Astrocyte of the spinal cord (primary cell): ENCODE measurements at regions not wholly inside any gene's neighbourhood (a gene's known extent, or its start where the extent isn't known, plus 50 kb on each side); places are given as distances from the start of the nearest gene placed in this dataset.

Source experiments
- DNase-seq: peaks from one replicate; pipeline ENCODE4 v3.0.0; 2011; ENCODE audit warnings: low read depth, low spot score
- H3K4me3 ChIP-seq: 2 replicates; pipeline ENCODE4 v1.5.1; 2011; ENCODE audit warnings: low read depth, mild to moderate bottlenecking, low read length, moderate library complexity
- in situ Hi-C: cut with HindIII; loops from 2 replicates; pipeline ENCODE4 v1.10.0; 2017; ENCODE audit warnings: low sequenced_read_pairs
- TF ChIP-seq, protein P1 (sequence below): IDR thresholded peaks from 2 replicates; pipeline ENCODE4 v1.5.1; 2012; ENCODE audit warnings: low read depth, mild to moderate bottlenecking, low read length, inconsistent platforms

- in situ Hi-C loops: no loop called here
- no peak overlapping the region for H3K4me3 ChIP-seq
- DNase-seq: no peak
- TF ChIP-seq, protein P1, sequence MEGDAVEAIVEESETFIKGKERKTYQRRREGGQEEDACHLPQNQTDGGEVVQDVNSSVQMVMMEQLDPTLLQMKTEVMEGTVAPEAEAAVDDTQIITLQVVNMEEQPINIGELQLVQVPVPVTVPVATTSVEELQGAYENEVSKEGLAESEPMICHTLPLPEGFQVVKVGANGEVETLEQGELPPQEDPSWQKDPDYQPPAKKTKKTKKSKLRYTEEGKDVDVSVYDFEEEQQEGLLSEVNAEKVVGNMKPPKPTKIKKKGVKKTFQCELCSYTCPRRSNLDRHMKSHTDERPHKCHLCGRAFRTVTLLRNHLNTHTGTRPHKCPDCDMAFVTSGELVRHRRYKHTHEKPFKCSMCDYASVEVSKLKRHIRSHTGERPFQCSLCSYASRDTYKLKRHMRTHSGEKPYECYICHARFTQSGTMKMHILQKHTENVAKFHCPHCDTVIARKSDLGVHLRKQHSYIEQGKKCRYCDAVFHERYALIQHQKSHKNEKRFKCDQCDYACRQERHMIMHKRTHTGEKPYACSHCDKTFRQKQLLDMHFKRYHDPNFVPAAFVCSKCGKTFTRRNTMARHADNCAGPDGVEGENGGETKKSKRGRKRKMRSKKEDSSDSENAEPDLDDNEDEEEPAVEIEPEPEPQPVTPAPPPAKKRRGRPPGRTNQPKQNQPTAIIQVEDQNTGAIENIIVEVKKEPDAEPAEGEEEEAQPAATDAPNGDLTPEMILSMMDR: peak; percentile 32
Measured at GRCh38 chr4:129167640-129168260, 71.8 kb downstream of the C4orf33 start.

GRCh38 chr4:129172181-129172580 is 76.2 kb downstream of the C4orf33 start:
- H3K4me3 ChIP-seq: no peak overlapping the region
- TF ChIP-seq, protein P1: no peak
- in situ Hi-C loops: no loop called here
- DNase-seq: no peak

DNA sequence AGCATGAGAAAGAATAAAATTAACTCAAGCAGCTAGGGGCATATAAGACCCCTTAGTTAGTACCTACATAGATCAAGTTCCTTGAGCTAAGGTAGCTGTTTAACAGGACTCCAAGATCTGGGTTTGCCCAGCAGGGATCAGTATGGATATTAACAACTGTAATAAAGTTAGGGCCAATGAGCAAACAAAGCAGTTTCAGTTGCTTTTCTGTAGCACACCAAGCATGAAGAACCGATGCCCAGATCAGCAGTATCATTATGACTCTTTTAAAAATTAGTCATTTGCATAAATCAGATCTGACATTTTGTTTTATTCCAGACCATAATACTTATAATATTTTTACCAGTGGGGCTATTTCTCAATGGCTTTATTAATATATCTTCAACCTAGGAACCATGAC is 80.9 kb downstream of the C4orf33 start:
- TF ChIP-seq, protein P1: no peak
- DNase-seq: no peak
- in situ Hi-C loops: no loop called here
- no peak overlapping the region for H3K4me3 ChIP-seq

GRCh38 chr4:129179276-129179675 is 83.3 kb downstream of the C4orf33 start:
- TF ChIP-seq, protein P1: no peak
- in situ Hi-C loops: no loop called here

DNA sequence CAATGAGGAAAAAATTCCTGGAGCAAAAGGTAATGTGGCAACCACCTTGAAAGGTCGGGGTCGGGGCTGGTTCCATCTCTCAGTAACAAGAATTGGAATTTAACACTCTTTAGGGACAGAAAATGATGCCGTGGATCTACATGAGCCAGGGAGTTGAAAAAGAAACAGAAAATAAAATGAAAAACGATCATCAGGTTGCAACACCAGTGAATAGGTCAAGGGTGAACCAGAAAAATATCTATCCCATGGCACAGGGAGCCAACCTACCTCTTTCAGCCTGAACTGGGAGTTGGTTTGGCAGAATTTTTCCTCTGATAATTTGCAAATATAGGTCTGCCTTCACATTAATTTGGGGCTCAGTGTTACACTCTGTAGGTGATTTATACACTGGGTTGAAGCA is 93.7 kb downstream of the C4orf33 start:
- no peak for DNase-seq
- TF ChIP-seq, protein P1: no peak
- in situ Hi-C loops: no loop called here
- no peak overlapping the region for H3K4me3 ChIP-seq

More at GRCh38 chr4:129179276-129179675, 83.3 kb downstream of the C4orf33 start:
- no peak for DNase-seq
- no peak overlapping the region for H3K4me3 ChIP-seq

- no peak overlapping the region for H3K4me3 ChIP-seq
- in situ Hi-C loops: no loop called here
- TF ChIP-seq, protein P1: no peak
- DNase-seq: no peak
Measured at GRCh38 chr4:129193357-129194100, 97.6 kb downstream of the C4orf33 start.
